ENCODE measurements at regions not wholly inside any gene's neighbourhood (a gene's known extent, or its start where the extent isn't known, plus 50 kb on each side); places are given as distances from the start of the nearest gene placed in this dataset.
A peak's percentile ranks its signal among the peaks of the same experiment; 100 is the strongest.

- peaks cover 7% of the 10 kb centered on the region for H3K4me1 Mint-ChIP-seq (ENCODE audit: unreplicated experiment)
- TF ChIP-seq, protein P1, sequence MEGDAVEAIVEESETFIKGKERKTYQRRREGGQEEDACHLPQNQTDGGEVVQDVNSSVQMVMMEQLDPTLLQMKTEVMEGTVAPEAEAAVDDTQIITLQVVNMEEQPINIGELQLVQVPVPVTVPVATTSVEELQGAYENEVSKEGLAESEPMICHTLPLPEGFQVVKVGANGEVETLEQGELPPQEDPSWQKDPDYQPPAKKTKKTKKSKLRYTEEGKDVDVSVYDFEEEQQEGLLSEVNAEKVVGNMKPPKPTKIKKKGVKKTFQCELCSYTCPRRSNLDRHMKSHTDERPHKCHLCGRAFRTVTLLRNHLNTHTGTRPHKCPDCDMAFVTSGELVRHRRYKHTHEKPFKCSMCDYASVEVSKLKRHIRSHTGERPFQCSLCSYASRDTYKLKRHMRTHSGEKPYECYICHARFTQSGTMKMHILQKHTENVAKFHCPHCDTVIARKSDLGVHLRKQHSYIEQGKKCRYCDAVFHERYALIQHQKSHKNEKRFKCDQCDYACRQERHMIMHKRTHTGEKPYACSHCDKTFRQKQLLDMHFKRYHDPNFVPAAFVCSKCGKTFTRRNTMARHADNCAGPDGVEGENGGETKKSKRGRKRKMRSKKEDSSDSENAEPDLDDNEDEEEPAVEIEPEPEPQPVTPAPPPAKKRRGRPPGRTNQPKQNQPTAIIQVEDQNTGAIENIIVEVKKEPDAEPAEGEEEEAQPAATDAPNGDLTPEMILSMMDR (conservative IDR thresholded peaks at IDR 0.05), result no peak
- H3K27ac Mint-ChIP-seq, result no peak overlapping the region
- H3K9me3 Mint-ChIP-seq, result peaks cover 6% of the 10 kb centered on the region
- H3K27me3 Mint-ChIP-seq, result peaks cover 51% of the 10 kb centered on the region
- no peaks in the 10 kb centered on the region for H3K36me3 Mint-ChIP-seq
- peak; percentile 60 for DNase-seq (ENCODE audit: extremely low spot score, unreplicated experiment)
- no peak overlapping the region for H3K4me3 Mint-ChIP-seq
Measured at GRCh38 chr13:111858571-111858970, 208.4 kb upstream of the SOX1 start.

- Mint-ChIP-seq H3K36me3 (no peaks in the 10 kb centered on the region), H3K4me3 (no peak overlapping the region), H3K27me3 (peaks cover 45% of the 10 kb centered on the region), H3K4me1 (ENCODE audit: unreplicated experiment) (no peaks in the 10 kb centered on the region), H3K27ac (no peak overlapping the region), H3K9me3 (peaks cover 6% of the 10 kb centered on the region)
- TF ChIP-seq, protein P1 (conservative IDR thresholded peaks at IDR 0.05), result no peak
- DNase-seq (ENCODE audit: extremely low spot score, unreplicated experiment), result peak; percentile 27
Measured at GRCh38 chr13:111859354-111860230, 207.4 kb upstream of the SOX1 start.

GRCh38 chr13:111860231-111860552 is 206.8 kb upstream of the SOX1 start:
- TF ChIP-seq, protein P1 (conservative IDR thresholded peaks at IDR 0.05), result no peak
- H3K27me3 Mint-ChIP-seq, result peaks cover 43% of the 10 kb centered on the region
- H3K4me3 Mint-ChIP-seq, result no peak overlapping the region
- no peaks in the 10 kb centered on the region for H3K4me1 Mint-ChIP-seq (ENCODE audit: unreplicated experiment)
- H3K9me3 Mint-ChIP-seq, result peaks cover 6% of the 10 kb centered on the region
- DNase-seq (ENCODE audit: extremely low spot score, unreplicated experiment), result no peak
- H3K36me3 Mint-ChIP-seq, result no peaks in the 10 kb centered on the region
- H3K27ac Mint-ChIP-seq, result no peak overlapping the region

GRCh38 chr13:111861319-111861718 is 205.6 kb upstream of the SOX1 start:
- no peaks in the 10 kb centered on the region for H3K4me1 Mint-ChIP-seq (ENCODE audit: unreplicated experiment)
- no peak overlapping the region for H3K27ac Mint-ChIP-seq
- no peak overlapping the region for H3K4me3 Mint-ChIP-seq
- peak; percentile 18 for DNase-seq (ENCODE audit: extremely low spot score, unreplicated experiment)
- H3K36me3 Mint-ChIP-seq, result no peaks in the 10 kb centered on the region
- peaks cover 36% of the 10 kb centered on the region for H3K27me3 Mint-ChIP-seq
- peaks cover 6% of the 10 kb centered on the region for H3K9me3 Mint-ChIP-seq
- TF ChIP-seq, protein P1 (conservative IDR thresholded peaks at IDR 0.05), result no peak

GRCh38 chr13:111861766-111862366 is 205.1 kb upstream of the SOX1 start:
- H3K9me3 Mint-ChIP-seq, result peaks cover 6% of the 10 kb centered on the region
- TF ChIP-seq, protein P1 (conservative IDR thresholded peaks at IDR 0.05), result no peak
- DNase-seq (ENCODE audit: extremely low spot score, unreplicated experiment), result peak; percentile 24
- H3K27ac Mint-ChIP-seq, result no peak overlapping the region
- H3K4me3 Mint-ChIP-seq, result no peak overlapping the region
- no peaks in the 10 kb centered on the region for H3K36me3 Mint-ChIP-seq
- no peaks in the 10 kb centered on the region for H3K4me1 Mint-ChIP-seq (ENCODE audit: unreplicated experiment)
- peaks cover 35% of the 10 kb centered on the region for H3K27me3 Mint-ChIP-seq
